Activated CD4-positive, alpha-beta memory T cell treated with anti-CD3 and anti-CD28 coated beads for 36 hours (primary cell): ENCODE measurements at regions not wholly inside any gene's neighbourhood (a gene's known extent, or its start where the extent isn't known, plus 50 kb on each side); places are given as distances from the start of the nearest gene placed in this dataset.
A peak's percentile ranks its signal among the peaks of the same experiment; 100 is the strongest.
"Not testable (repeated sequence)": the region's sequence is repeated elsewhere in the genome, so short reads cannot be mapped to it uniquely, and the experiment has no call there.

ENCODE experiments used
- CTCF ChIA-PET: fragments of 350-600 bp; sonication (Branson Sonifier 250); formaldehyde crosslinking; loops from one replicate; lab custom pipeline; 2021; ENCODE audit warnings: antibody characterized with exemption, inconsistent platforms; lab: Charles Lee
- POLR2A ChIA-PET: fragments of 350-600 bp; sonication (Branson Sonifier 250); formaldehyde crosslinking; loops from one replicate; lab custom pipeline; 2021; ENCODE audit warnings: antibody characterized with exemption; lab: Charles Lee
- DNase-seq: peaks from one replicate; pipeline ENCODE4 v3.0.0-alpha.2; 2020
- H3K27ac Mint-ChIP-seq: one replicate; pipeline ENCODE4 v1.8.0; 2021; ENCODE audit warnings: mixed read lengths
- H3K27me3 Mint-ChIP-seq: one replicate; pipeline ENCODE4 v1.8.0; 2021; ENCODE audit warnings: mixed read lengths
- H3K36me3 Mint-ChIP-seq: one replicate; pipeline ENCODE4 v1.8.0; 2021; ENCODE audit warnings: mixed read lengths
- H3K4me1 Mint-ChIP-seq: one replicate; pipeline ENCODE4 v1.8.0; 2021; ENCODE audit warnings: low read depth, mixed read lengths
- H3K4me3 Mint-ChIP-seq: one replicate; pipeline ENCODE4 v1.8.0; 2021; ENCODE audit warnings: mild to moderate bottlenecking, mixed read lengths
- H3K9me3 Mint-ChIP-seq: one replicate; pipeline ENCODE4 v1.8.0; 2021; ENCODE audit warnings: mixed read lengths
- intact Hi-C: fragments of 100-400 bp; cut with micrococcal nuclease; formaldehyde crosslinking; loops from one replicate; pipeline ENCODE4 v1.15.1; 2023

DNA sequence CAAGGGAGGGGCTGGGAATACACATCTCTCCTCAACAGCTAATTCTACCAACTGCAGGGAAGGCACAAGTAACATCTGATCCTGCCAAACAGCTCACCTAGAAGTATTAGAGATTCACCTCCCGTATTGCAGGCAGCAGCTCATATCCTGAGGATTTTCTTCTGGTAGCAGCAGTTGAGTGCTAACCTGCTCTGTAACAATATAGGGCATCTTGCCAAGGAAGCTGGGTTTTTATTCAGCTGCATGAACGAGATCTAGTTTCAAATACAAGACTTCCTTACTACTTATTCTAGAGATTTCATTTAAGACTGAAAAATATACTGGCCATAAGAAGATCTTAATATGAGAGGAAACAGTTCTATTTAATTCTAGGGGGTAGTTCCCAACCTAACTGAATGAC, 261.4 kb upstream of the USP15 start:
- no peaks in the 10 kb centered on the region for H3K9me3 Mint-ChIP-seq
- no peak for DNase-seq
- intact Hi-C loops = no loop called here
- H3K4me3 Mint-ChIP-seq = no peak overlapping the region
- no peaks in the 10 kb centered on the region for H3K4me1 Mint-ChIP-seq
- no peaks in the 10 kb centered on the region for H3K36me3 Mint-ChIP-seq
- H3K27ac Mint-ChIP-seq = no peak overlapping the region
- CTCF ChIA-PET = interaction anchor here (1.3 kb wide), 1 partner anchor 258 kb away, joined by 3 read pairs; no protein-coding TSS in a partner anchor
- H3K27me3 Mint-ChIP-seq = no peaks in the 10 kb centered on the region
- POLR2A ChIA-PET = no interaction called here

DNA sequence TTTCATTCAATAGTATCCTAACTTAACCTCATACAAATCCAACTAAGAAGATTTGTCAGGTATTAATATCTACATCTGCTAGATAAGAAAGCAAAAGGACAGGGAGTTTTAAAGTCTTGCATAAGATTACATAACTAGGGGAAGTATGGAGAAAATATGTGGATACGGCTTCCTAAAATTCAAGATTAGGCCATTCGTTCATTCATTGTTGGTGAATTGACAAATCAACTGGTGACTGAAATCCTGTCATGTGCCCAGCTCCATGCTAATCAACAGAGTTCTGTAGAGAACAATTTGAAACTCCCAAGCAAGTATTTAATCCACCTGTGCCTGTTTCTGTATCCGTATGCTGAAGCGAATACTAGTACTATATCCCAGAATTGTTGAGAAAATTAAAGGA, 260.9 kb upstream of the USP15 start:
- intact Hi-C loops = no loop called here
- no peak for DNase-seq
- Mint-ChIP-seq H3K27ac (no peak overlapping the region), H3K4me1 (no peaks in the 10 kb centered on the region), H3K9me3 (no peaks in the 10 kb centered on the region), H3K27me3 (no peaks in the 10 kb centered on the region), H3K4me3 (no peak overlapping the region), H3K36me3 (no peaks in the 10 kb centered on the region)
- ChIA-PET POLR2A (no interaction called here), CTCF (interaction anchor here (1.3 kb wide), 1 partner anchor 258 kb away, joined by 3 read pairs; no protein-coding TSS in a partner anchor)

DNA sequence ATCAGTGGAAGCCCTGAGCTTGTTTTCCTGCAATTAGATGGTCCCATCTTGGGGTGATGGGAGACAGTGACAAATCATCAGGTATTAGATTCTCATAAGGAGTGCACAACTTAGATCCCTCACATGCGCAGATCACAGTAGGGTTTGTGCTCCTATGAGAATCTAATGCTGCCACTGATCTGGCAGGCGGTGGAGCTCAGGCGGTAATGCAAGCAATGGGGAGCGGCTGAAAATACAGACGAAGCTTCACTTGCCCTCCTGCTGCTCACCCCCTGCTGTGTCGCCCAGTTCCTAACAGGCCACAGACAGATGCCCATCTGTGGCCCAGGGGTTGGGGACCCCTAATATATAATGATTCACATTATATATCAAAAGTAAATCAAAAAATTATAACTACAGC, 258.8 kb upstream of the USP15 start:
- POLR2A ChIA-PET = no interaction called here

DNA sequence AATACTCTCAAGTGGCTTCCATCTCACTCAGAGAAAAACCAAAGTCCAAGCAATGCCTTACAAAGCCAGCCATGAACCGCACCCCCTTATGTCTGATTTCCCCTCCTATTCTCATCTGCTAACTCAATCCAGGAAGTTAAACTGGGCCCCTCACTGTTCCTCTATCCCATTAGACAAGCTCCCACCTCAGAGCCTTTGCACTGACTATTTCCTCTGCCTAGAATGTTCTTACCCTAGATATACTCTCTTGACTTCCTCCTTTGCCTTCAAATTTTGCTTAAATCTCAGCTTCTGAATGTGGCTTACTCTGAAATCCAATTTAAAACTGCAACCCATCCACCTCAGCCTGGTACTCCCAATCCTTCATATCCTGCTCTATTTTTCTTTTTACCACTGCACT, 257.0 kb upstream of the USP15 start:
- ChIA-PET CTCF (no interaction called here), POLR2A (no interaction called here)
- intact Hi-C loops = no loop called here
- no peaks in the 10 kb centered on the region for H3K9me3 Mint-ChIP-seq
- no peak overlapping the region for H3K27ac Mint-ChIP-seq
- H3K36me3 Mint-ChIP-seq = no peaks in the 10 kb centered on the region
- peaks cover 1% of the 10 kb centered on the region for H3K27me3 Mint-ChIP-seq
- no peak for DNase-seq
- no peaks in the 10 kb centered on the region for H3K4me1 Mint-ChIP-seq
- no peak overlapping the region for H3K4me3 Mint-ChIP-seq

More for the DNA sequence above, 258.8 kb upstream of the USP15 start:
- CTCF ChIA-PET = interaction anchor here (0.6 kb wide), 1 partner anchor 74 kb away, joined by 3 read pairs; no protein-coding TSS in a partner anchor
- H3K27me3 Mint-ChIP-seq = peaks cover 1% of the 10 kb centered on the region
- no peak overlapping the region for H3K4me3 Mint-ChIP-seq
- no peaks in the 10 kb centered on the region for H3K9me3 Mint-ChIP-seq
- no peak overlapping the region for H3K27ac Mint-ChIP-seq
- DNase-seq = no peak
- H3K4me1 Mint-ChIP-seq = no peaks in the 10 kb centered on the region
- no peaks in the 10 kb centered on the region for H3K36me3 Mint-ChIP-seq
- intact Hi-C loops = no loop called here

DNA sequence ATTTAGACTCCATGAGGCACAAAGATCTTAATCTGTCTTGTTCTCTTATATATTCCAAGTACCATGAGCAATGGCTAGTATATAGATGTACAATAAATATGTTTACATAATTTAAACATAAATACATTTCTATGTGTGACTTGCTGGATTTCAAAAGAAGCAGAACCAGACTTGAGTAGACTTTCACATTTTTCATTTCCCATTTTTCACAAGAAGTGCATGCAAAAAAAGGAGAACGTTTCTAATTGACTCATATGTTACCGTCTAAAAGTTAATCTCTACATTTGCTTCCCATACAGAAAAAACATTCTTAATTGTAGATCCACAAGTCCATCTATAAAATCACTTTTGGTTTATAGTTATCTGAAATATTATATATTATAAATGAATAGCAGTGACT, 256.5 kb upstream of the USP15 start:
- DNase-seq = no peak
- H3K4me3 Mint-ChIP-seq = no peak overlapping the region
- no peaks in the 10 kb centered on the region for H3K36me3 Mint-ChIP-seq
- no peaks in the 10 kb centered on the region for H3K4me1 Mint-ChIP-seq
- H3K9me3 Mint-ChIP-seq = no peaks in the 10 kb centered on the region
- CTCF ChIA-PET = no interaction called here
- H3K27ac Mint-ChIP-seq = no peak overlapping the region
- POLR2A ChIA-PET = no interaction called here
- intact Hi-C loops = no loop called here
- H3K27me3 Mint-ChIP-seq = peaks cover 1% of the 10 kb centered on the region

DNA sequence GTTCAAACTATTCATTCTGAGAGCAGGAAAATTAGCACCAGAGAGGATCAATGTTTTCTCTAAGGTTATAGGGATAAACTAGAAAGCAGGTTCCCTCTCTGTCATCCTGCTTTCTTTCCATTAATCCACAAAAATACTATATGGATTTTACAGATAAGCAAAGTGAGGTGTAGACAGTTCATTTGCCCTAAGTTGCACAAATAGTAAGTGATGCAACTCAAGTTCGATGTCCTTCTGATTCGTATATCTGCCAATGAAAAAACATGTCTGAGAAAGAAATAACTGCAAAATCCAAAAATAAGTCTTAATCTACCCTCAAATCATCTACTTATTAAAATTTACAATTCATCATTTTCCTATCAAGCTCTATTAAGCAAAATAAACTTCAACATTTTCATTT, 254.6 kb upstream of the USP15 start:
- Mint-ChIP-seq H3K9me3 (no peaks in the 10 kb centered on the region), H3K4me3 (no peak overlapping the region), H3K27ac (no peak overlapping the region), H3K36me3 (no peaks in the 10 kb centered on the region), H3K27me3 (peaks cover 1% of the 10 kb centered on the region), H3K4me1 (no peaks in the 10 kb centered on the region)
- ChIA-PET CTCF (interaction anchor here (0.8 to 1.9 kb wide), 3 partner anchors 12 to 190 kb away, joined by 3 to 7 read pairs (median 4); no protein-coding TSS in a partner anchor), POLR2A (no interaction called here)
- intact Hi-C loops = loop anchor here (2.0 to 5.0 kb wide), 2 partner anchors 187 to 1318 kb away; a partner anchor contains a TSS
- no peak for DNase-seq

DNA sequence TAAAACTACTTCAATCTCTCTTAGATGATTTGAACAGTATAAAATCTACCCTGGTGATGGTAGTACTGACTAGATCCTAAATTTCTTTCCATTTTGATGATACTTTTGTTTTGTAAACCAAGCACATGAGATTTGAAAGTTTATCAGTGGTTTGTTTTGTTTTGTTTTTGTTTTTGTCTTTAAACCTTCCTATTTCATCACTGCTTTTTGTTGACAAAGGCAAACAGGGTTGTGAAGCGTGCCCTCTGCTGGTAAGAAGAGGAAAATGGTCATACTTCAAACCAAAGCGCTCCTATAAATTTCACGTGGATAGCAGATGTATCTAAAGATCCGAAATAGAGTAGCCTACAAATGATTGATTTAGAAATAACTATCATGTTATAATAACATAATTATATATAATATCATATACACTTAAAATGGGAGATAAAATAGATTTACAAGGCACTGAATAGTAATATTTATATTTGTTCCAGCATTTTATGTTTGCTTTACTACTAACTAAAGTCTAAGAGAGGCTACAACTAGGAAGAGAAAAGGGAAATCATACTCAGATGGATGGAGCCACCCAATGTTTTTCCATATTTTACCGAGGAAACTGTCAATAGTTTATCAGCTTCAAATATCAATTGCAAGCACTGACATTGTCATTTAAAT, 254.0 kb upstream of the USP15 start:
- Mint-ChIP-seq H3K4me1 (no peaks in the 10 kb centered on the region), H3K27me3 (peaks cover 1% of the 10 kb centered on the region), H3K9me3 (no peaks in the 10 kb centered on the region), H3K4me3 (no peak overlapping the region), H3K27ac (no peak overlapping the region), H3K36me3 (no peaks in the 10 kb centered on the region)
- peak; percentile 10 for DNase-seq
- intact Hi-C loops = loop anchor here (2.0 to 5.0 kb wide), 2 partner anchors 187 to 1319 kb away; a partner anchor contains a TSS
- ChIA-PET CTCF (interaction anchor here (0.7 to 1.9 kb wide), 4 partner anchors 11 to 190 kb away, joined by 3 to 7 read pairs (median 4); no protein-coding TSS in a partner anchor), POLR2A (no interaction called here)

DNA sequence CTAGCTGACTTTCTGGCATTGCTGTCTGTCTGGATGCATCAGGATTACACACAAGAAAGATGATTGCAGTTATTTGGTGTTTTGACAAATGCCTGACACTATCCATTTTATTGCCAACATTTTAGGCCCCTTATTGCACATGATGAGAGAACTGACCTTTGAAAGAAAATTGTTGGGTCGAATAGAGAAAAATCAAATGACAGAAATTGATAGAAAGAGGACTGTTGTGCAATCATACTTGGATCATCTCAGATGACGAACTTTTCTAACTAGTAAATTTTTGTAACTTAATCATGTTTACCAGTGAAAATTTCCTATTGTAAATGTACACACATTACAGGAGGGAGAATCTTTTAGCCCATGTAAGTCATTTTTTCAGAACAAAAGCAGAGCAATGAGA, 251.5 kb upstream of the USP15 start:
- Mint-ChIP-seq H3K36me3 (no peaks in the 10 kb centered on the region), H3K27ac (no peak overlapping the region), H3K9me3 (no peaks in the 10 kb centered on the region), H3K4me3 (no peak overlapping the region), H3K4me1 (no peaks in the 10 kb centered on the region), H3K27me3 (peaks cover 1% of the 10 kb centered on the region)
- ChIA-PET CTCF (no interaction called here), POLR2A (no interaction called here)
- intact Hi-C loops = loop anchor here (5.0 kb wide), 1 partner anchor 1321 kb away; no protein-coding TSS in a partner anchor
- DNase-seq = no peak

DNA sequence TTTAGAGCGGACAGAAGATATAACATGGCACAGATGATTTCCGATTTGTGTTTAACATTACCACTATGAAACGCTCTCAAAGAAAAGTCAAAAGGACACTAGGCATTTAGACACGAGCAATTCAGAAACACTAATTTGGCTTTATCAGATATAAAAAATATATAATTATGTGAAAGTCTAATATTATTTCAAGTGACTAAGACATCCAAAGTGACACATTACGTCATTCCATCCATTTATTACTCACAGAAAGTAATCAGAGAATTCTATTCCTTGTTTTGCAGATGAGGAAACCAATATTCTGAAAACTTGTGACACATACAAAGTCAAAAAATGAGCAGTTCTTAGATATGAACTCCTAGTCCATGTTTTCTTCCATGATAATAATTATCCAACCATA, 250.8 kb upstream of the USP15 start:
- H3K36me3 Mint-ChIP-seq = no peaks in the 10 kb centered on the region
- no peak overlapping the region for H3K4me3 Mint-ChIP-seq
- peaks cover 1% of the 10 kb centered on the region for H3K27me3 Mint-ChIP-seq
- intact Hi-C loops = loop anchor here (5.0 kb wide), 1 partner anchor 1322 kb away; no protein-coding TSS in a partner anchor
- no peak overlapping the region for H3K27ac Mint-ChIP-seq
- no peaks in the 10 kb centered on the region for H3K4me1 Mint-ChIP-seq
- DNase-seq = no peak
- no peaks in the 10 kb centered on the region for H3K9me3 Mint-ChIP-seq
- ChIA-PET POLR2A (no interaction called here), CTCF (no interaction called here)

DNA sequence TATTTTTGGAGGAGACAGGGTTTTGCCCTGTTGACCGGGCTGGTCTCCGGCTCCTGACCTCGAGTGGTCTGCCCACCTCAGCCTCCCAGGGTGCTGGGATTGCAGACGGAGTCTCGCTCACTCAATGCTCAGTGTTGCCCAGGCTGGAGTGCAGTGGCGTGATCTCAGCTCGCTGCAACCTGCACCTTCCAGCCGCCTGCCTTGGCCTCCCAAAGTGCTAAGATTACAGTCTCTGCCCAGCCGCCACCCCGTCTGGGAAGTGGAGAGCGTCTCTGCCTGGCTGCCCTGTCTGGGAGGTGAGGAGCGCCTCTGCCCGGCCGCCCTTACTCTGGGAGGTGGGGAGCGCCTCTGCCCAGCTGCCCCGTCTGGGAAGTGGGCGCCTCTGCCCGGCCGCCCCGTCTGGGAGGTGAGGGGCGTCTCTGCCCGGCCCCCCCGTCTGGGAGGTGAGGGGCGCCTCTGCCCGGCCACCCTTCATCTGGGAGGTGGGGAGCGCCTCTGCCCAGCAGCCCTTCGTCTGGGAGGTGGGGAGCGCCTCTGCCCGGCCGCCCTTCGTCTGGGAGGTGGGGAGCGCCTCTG, 249.8 kb upstream of the USP15 start:
- intact Hi-C loops, H3K27ac Mint-ChIP-seq, H3K4me3 Mint-ChIP-seq, CTCF ChIA-PET, H3K9me3 Mint-ChIP-seq, H3K27me3 Mint-ChIP-seq, H3K4me1 Mint-ChIP-seq, POLR2A ChIA-PET, DNase-seq, H3K36me3 Mint-ChIP-seq: not testable (repeated sequence)

DNA sequence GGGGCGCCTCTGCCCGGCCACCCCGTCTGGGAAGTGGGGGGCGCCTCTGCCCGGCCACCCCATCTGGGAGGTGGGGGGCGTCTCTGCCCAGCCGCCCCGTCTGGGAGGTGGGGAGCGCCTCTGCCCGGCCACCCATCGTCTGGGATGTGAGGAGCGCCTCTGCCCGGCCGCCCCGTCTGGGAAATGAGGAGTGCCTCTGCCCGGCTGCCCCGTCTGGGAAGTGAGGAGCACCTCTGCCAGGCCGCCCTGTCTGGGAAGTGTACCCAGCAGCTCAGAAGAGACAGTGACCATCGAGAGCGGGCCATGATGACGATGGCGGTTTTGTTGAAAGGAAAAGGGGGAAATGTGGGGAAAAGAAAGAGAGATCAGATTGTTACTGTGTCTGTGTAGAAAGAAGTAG, 249.2 kb upstream of the USP15 start:
- H3K4me1 Mint-ChIP-seq, H3K9me3 Mint-ChIP-seq, H3K4me3 Mint-ChIP-seq, H3K27me3 Mint-ChIP-seq, H3K27ac Mint-ChIP-seq, POLR2A ChIA-PET, CTCF ChIA-PET, DNase-seq, intact Hi-C loops, H3K36me3 Mint-ChIP-seq: not testable (repeated sequence)

DNA sequence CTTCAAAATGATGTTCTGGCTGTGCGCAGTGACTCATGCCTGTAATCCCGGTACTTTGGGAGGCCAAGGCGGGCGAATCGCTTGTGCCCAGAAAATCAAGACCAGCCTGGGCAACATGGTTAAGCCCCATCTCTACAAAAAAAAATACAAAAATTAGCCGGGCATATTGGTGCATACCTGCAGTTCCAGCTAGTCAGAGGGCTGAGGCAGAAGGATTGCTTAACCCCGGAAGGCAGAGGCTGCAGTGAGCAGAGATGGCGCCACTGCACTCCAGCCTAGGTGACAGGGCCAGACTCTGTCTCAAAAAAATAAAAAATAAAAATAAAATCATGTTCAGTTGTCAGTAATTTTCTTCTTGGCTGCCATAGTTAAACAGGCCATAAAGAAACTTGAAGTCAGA, 245.9 kb upstream of the USP15 start:
- Mint-ChIP-seq H3K27me3 (no peaks in the 10 kb centered on the region), H3K9me3 (no peaks in the 10 kb centered on the region), H3K36me3 (no peaks in the 10 kb centered on the region), H3K27ac (no peak overlapping the region), H3K4me3 (no peak overlapping the region), H3K4me1 (no peaks in the 10 kb centered on the region)
- ChIA-PET CTCF (no interaction called here), POLR2A (no interaction called here)
- intact Hi-C loops = no loop called here
- no peak for DNase-seq

DNA sequence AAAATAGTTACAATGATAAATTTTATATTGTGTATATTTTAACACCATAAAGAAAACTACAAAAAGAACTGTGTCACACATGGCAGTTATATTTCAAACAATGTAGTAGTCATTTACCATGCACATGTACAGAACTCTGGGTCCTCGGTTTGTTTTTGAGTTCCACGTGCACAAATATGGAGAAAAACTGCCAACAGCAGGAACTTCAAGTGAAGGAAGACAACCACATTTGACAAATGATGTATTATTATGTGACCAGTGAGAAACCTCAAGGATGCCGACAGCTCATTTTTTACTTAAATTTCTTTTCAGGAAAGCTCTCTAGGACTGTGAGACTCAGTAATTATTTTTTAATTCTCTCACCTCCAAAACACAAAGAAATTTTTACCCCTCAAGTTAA, 244.2 kb upstream of the USP15 start:
- H3K4me3 Mint-ChIP-seq = no peak overlapping the region
- H3K27me3 Mint-ChIP-seq = no peaks in the 10 kb centered on the region
- ChIA-PET CTCF (no interaction called here), POLR2A (no interaction called here)
- intact Hi-C loops = no loop called here
- H3K9me3 Mint-ChIP-seq = no peaks in the 10 kb centered on the region
- no peaks in the 10 kb centered on the region for H3K36me3 Mint-ChIP-seq
- no peak overlapping the region for H3K27ac Mint-ChIP-seq
- DNase-seq = no peak
- H3K4me1 Mint-ChIP-seq = no peaks in the 10 kb centered on the region
